Neural cell (in vitro differentiated cells): ENCODE measurements at regions not wholly inside any gene's neighbourhood (a gene's known extent, or its start where the extent isn't known, plus 50 kb on each side); places are given as distances from the start of the nearest gene placed in this dataset.

ENCODE experiments used
- CTCF ChIP-seq: fragments of 450-650 bp; IDR thresholded peaks from 2 replicates; pipeline ENCODE4 v1.5.1; 2014; ENCODE audit warnings: antibody characterized with exemption, mild to moderate bottlenecking, moderate library complexity; ENCODE audit not compliant: poor library complexity, severe bottlenecking
- EP300 ChIP-seq: fragments of 450-650 bp; conservative IDR thresholded peaks from 2 replicates; pipeline ENCODE4 v1.6.1; 2014; ENCODE audit warnings: antibody characterized with exemption, mild to moderate bottlenecking, moderate library complexity; ENCODE audit not compliant: poor library complexity, severe bottlenecking
- EZH2 ChIP-seq: fragments of 200-600, 300-800 bp; shearing (Covaris generic), sonication (generic); IDR thresholded peaks from 2 replicates; pipeline ENCODE4 v1.6.1; 2014; ENCODE audit warnings: antibody characterized with exemption, low read length, borderline replicate concordance, mild to moderate bottlenecking; ENCODE audit not compliant: insufficient read depth, poor library complexity, severe bottlenecking
- POLR2AphosphoS5 ChIP-seq: IDR thresholded peaks from 2 replicates; pipeline ENCODE4 v1.6.1; 2012
- RAD21 ChIP-seq: fragments of 450-650 bp; conservative IDR thresholded peaks from 2 replicates; pipeline ENCODE4 v1.6.1; 2014; ENCODE audit warnings: antibody characterized with exemption, mild to moderate bottlenecking, moderate library complexity
- REST ChIP-seq: IDR thresholded peaks from 2 replicates; pipeline ENCODE4 v1.6.1; 2012; ENCODE audit warnings: borderline replicate concordance

GRCh38 chr9:614431-614830 lies 227.1 kb upstream of the DMRT1 start:
- TF ChIP-seq CTCF (no peak), EZH2 (no peak), RAD21 (no peak), POLR2AphosphoS5 (no peak), REST (no peak), EP300 (no peak)
